ENCODE measurements at regions not wholly inside any gene's neighbourhood (a gene's known extent, or its start where the extent isn't known, plus 50 kb on each side); places are given as distances from the start of the nearest gene placed in this dataset.

DNA sequence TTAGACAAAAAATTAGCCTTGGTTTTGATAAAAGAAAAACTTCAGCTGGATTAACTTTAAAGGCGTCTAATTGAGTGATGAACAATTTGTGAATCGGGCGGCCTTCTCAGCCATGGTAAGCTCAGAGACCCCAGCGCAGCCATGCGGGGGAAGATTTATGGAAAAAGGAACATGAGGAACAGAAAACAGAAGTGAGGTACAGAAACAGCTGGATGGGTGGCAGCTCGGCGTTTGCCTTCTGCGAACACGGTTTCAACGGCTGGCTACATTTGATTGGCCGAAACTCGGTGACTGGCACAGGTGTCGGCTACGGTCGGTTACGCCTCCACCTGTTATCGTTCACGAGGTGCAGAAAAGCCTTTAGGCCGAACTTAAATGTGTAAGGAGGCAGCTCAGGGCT, 401.4 kb upstream of the FAT1 start:
- TF ChIP-seq BHLHE40 (IDR thresholded peaks at IDR 0.05; ENCODE audit: borderline replicate concordance) = no peak
- TF ChIP-seq ELF4 (IDR thresholded peaks at IDR 0.05) = no peak
- no peak for TF ChIP-seq FOXK2 (IDR thresholded peaks at IDR 0.05)
